GM21423 (cell line): ENCODE measurements at regions not wholly inside any gene's neighbourhood (a gene's known extent, or its start where the extent isn't known, plus 50 kb on each side); places are given as distances from the start of the nearest gene placed in this dataset.
"Not testable (repeated sequence)": the region's sequence is repeated elsewhere in the genome, so short reads cannot be mapped to it uniquely, and the experiment has no call there.

ENCODE experiments used
- ATAC-seq: cut with Tn5 transposase; IDR thresholded peaks from one replicate; pipeline ENCODE4 v1.9.1; 2021; ENCODE audit warnings: mild to moderate bottlenecking, moderate library complexity; ENCODE audit not compliant: unreplicated experiment

DNA sequence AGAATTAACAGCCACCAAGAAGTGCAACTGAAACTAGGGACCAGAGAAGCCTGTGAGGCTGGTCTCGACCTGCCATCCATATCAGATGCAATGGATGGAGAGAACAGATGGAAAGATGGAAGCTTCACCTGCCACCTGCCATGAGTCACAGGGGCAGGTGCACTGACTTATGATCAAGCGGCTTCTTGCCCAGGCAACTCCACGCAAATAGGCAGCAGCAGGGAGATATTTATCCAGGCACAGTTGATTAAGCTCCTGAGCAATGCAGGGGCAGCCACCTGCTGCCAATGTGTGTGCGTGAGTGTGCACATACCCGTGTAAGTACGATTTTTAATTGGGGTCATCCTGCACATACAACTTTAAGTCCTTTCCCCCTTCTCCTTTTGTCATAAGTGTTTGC, 174.2 kb downstream of the PTPRU start:
- no peak for ATAC-seq

GRCh38 chr1:29409616-29410015, 173.3 kb downstream of the PTPRU start:
- no peak for ATAC-seq

GRCh38 chr1:29408831-29409605, 172.7 kb downstream of the PTPRU start:
- no peak for ATAC-seq

DNA sequence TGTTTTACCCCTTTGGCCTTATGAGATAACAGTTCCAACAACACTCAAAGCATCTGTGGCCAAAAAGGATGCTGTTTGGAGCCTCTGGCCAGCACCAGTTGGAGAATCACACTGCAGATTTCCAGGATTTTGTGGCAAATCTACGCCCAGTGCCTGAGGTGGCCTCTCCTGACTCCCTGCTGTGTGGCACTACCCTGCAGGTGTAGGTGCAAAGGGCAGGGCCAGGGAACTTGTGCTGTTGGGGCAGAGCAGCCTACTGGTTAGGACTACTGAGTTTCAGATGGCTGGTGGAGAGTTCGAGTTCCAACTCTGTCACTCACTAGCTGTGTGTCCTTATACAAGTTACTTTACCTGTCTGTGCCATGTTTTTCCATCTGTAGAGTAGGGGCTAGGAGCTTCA, 170.5 kb downstream of the PTPRU start:
- no peak for ATAC-seq

DNA sequence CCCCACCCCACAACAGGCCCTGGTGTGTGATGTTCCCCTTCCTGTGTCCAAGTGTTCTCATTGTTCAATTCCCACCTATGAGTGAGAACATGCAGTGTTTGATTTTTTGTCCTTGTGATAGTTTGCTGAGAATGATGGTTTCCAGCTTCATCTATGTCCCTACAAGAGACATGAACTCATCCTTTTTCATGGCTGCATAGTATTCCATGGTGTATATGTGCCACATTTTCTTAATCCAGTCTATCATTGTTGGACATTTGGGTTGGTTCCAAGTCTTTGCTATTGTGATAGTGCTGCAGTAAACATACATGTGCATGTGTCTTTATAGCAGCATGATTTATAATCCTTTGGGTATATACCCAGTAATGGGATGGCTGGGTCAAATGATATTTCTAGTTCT, 163.9 kb downstream of the PTPRU start:
- ATAC-seq: not testable (repeated sequence)

DNA sequence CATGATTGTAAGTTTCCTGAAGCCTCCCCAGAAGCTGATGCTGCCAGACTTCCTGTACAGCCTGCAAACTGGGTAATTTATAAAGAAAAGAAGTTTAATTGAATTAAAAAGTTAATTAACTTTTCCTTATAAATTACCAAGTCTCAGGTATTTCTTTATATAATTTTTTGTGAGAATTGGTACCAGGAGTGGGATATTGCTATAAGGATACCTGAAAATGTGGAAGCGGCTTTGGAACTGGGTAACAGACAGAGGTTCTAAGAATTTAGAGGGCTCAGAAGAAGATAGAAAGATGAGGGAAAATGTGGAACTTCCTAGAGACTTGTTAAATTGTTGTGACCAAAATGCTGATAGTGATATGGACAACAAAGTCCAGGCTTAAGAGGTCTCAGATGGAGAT, 163.1 kb downstream of the PTPRU start:
- no peak for ATAC-seq

- no peak for ATAC-seq
Observed at GRCh38 chr1:29398431-29398830, 162.1 kb downstream of the PTPRU start.

DNA sequence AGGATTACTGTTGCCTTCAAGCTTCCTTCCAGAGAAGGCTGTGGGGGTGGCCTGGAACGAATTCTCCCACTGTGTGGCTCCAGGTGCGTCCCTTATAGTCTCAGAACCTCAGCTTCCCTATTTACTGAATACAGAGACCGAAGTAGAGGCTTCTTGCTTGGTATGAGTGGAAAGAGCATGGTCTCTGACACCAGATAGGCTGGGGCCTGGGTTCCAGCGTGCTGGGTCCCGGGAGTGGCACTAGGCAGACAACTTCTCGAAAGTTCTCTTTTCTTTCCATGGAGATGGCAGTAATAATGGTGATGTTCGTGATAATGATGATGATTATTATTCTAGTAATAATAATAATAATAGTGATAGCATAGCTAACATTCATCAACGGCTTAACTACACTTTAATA, 161.7 kb downstream of the PTPRU start:
- ATAC-seq: no peak

GRCh38 chr1:29397256-29397590, 160.9 kb downstream of the PTPRU start:
- no peak for ATAC-seq

DNA sequence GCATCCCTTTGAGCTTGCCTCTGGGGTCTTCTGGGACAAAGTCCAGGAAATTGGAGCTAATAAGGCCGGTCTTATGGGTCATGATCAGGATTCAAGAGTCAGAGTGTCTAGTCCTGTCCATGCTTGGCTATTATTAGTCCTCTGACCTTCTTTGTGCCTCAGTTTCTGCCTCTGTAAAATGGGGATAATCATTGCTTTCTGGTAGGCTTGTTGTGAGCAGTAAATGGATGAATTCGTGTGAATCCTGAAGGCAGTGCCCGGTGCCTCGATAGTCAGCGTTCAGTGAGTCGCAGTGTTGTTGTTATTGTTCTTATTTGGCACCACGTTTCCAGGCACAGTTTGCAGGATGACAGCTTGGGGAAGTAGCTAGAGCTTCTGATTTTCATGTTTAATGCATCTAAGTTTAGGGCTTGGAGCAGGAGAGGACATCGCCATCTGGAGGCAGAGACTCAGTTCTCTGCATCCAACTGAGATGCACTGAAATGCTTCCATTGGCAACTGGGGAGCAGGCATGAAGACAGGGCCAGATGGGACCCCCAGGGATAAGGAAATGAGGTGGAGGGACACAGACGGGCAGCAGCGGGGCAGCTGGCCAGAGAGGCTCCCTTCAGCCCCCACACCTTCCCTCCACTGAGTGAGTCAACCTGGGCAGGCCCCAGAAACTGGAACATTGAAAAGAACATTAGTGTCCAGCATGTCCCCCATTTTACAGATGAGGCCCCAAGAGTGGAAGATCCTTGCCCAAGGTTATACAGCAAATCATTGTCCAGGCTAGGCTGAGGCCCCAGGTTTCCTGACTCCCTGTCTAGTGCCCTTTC, 160.3 kb downstream of the PTPRU start:
- no peak for ATAC-seq

DNA sequence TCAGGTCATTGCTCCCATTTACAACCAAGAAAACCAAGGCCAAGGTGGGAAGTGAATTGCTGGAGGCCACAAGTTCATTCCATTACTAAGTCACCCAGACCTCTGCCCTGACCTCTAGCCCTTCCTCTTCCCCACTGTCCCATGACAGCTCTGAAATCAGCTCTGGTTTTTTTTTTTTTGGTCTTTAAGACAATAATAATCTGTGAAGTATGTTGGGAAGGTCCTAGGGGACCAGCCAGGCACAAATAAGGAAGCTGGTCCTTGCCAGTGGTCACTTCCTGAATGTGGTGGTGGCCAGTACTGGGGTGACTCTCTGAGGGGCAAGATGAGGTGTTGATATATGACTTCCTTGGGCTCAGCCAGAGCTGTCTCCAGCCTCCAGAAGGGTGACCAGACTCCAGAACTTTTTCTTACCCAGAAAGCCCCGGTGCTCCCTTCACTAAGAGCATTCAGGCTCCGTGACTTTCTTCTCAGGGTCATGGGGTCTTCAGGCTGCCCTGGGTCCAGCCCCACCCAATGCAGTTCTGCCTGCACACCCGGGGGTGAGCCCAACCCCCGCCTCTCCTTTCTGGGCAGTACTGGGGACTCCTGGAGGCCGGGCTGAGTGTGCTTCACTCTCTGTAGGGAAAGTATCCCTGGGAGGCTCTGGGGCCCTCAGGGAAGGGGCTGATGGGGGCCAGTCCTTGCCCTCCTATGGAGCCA, 159.6 kb downstream of the PTPRU start:
- ATAC-seq: no peak

DNA sequence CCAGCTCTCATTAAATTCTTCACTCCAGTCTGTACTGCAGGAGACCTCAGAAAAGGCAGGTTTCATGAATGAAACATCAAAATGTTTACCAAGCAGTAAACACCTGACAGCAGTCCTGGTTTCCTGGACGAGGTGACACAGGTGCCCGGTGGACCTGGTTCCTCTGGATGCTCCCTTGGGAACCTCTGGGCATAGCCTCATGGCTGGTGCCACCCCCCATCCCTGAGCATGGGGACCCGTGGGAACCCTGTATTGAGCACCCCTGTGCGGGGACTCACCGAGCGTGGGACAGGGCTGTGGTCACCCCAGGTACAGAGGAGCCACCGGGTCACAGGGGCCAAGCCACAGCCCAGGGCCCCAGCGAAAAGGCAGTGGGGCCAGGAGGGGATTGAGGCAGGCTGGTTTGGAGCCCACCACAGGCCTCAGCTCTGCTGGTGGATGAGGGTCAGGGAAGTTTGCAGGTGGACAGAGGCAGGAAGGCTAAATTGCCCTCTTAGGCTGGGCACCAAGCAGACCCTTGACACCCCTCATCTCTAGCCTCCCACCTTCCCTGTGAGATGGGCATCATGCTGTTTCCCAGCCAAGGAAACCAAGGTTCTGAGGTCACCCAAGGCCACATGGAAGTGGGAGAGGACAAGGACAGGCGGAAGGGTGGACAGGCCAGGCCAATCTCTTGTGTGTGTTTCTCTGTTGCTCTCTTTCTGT, 158.4 kb downstream of the PTPRU start:
- ATAC-seq: no peak

GRCh38 chr1:29393451-29393826, 157.1 kb downstream of the PTPRU start:
- no peak for ATAC-seq

DNA sequence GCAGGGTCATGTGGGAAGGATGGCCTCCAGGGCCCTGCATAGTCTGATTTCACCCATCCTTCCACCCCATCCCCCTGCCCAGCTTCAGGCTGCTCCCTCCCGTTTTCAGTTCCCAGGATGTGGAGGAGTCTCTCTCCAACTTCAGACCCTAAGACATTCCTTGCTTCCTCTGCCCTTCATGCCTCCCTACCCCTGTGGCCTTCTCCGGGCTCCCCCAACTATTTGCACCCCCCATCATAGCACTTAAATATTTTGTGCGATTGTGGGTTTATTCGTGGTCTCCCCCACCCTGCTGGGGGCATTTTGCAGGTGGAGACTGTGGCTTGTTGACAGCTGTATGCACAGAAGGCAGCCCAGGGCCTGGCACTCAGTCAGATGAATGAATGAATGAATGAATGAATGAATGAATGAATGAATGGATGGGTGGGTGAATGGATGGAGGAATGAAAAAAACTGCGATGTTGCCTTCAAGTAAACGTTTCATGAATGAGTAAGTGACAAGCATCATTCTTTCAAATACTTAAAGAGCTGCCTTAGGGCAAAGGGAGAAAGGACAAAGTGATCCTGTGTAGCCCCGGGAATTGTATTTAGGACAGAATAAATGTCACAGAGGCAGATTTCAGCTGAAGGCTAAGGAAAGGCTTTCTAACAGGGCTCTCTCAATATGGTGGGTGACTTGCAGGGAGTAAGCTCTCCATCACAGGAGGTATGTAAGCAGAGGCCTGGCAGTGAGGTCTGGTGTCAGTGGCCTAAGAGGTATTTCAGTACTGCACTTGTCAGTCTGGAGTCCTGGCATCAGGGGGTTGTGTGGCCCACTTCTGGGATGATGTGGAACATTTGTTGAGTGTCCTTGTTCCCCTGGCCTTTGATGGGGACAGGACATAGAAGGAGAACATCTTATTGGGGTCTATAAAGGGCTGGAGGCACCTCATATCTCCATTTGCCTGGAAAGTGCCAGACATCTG, 156.4 kb downstream of the PTPRU start:
- ATAC-seq: no peak

GRCh38 chr1:29392036-29392435, 155.7 kb downstream of the PTPRU start:
- no peak for ATAC-seq

- no peak for ATAC-seq
Observed at GRCh38 chr1:29391362-29391880, 155.1 kb downstream of the PTPRU start.

DNA sequence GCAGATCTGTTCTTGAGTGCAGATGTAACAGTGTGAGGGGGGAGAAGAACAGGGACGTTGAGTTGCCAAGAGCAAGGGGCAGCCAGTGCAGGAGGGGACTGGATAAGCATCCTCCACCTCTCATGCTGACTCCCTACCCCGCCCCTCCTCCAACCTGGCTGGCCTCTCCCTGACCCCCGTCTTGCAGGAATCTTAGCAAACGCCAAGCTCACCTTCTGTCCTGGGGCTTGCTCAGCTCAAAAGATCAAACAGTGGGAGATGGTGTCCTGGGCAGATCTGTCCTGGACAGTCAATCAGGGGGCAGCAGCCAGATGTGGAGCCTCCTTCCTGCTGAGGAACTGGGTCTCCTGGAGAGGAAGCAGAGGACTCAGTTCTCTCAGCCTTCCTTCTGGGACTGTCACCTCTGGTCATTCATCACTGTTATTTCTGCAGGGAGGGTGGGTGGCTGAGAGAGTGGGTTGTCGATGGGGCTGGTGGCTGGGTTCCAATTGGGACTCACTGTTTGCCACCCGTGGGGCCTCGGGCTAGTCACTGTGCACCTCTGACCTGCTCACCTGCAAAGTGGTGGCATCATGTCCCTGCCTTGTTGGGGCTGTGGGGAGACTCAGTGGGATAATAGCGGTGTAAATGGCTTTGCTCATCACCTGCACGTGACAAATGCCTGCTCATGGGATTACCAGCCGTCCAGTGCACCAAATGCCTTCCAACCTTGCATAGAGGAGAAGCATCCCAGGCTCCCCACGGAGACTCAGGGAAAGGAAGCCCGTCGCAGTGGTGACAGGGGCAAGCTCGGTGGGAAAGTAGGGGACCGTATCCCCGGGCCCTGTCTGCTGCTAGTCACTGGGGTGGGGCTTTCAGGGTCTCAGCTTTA, 154.4 kb downstream of the PTPRU start:
- ATAC-seq: no peak

DNA sequence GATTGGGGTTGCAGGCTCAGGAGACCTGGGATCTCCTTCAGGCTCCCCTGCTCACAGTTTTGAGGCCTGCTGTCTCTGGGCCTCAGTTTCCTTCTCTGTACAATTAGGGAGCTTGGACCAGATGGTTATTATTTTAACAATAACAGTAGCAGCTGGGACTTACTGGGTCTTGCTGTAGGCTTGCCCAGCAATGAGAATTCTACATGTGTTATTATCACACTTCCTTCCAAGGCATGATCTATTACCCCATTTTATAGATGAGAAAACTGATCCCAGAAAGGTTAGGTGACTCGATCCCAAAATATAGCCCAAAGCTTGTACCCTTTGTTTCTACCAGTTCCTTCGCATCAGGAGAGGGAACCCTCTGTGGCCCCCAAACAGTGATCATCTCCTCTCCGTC, 153.8 kb downstream of the PTPRU start:
- ATAC-seq: no peak

DNA sequence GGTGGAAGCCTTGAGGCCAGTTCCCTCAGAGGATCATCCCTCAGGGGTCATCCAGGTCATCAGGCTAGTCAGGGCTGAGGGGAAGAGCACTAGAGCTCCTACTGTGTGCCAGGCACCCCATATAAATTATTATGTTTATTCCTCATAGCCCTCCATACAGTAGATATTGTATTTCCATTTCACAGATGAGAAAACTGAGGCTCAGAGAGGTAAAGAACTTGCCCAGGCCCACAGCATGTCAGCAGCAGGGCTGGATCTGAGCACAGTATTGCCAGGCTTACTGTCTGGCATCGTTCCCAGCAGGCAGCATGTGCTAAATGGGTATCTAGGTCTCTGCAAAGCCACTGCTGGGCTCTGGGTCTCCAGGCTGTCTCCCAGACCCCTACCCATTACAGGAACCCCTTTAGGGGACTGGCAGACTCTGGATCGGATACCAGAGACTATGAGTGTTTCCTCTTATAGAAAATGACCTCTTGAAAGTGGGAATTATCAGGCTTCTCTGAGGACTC, 153.3 kb downstream of the PTPRU start:
- no peak for ATAC-seq
